SJSA1 (cell line): ENCODE measurements at regions not wholly inside any gene's neighbourhood (a gene's known extent, or its start where the extent isn't known, plus 50 kb on each side); places are given as distances from the start of the nearest gene placed in this dataset.

Source experiments
- DNase-seq, 2 experiments: peaks; one replicate each; pipeline ENCODE4 v3.0.0-alpha.2; 2015 to 2020; ENCODE audit warnings: low spot score in 2 of 2, low read depth in 1 of 2
- H3K27ac ChIP-seq: fragments of 250-450 bp; sonication (Bioruptor Pico); 2 replicates; pipeline ENCODE4 v1.5.1; 2020; ENCODE audit warnings: mild to moderate bottlenecking, moderate library complexity
- H3K27me3 ChIP-seq: fragments of 250-450 bp; sonication (Bioruptor Pico); replicated peaks from 2 replicates; pipeline ENCODE4 v1.5.1; 2020; ENCODE audit warnings: mild to moderate bottlenecking, moderate library complexity
- H3K36me3 ChIP-seq: fragments of 250-450 bp; sonication (Bioruptor Pico); 2 replicates; pipeline ENCODE4 v1.5.1; 2020; ENCODE audit warnings: mild to moderate bottlenecking
- H3K4me1 ChIP-seq: fragments of 250-450 bp; sonication (Bioruptor Pico); replicated peaks from 2 replicates; pipeline ENCODE4 v1.6.1; 2021; ENCODE audit warnings: mild to moderate bottlenecking
- H3K4me3 ChIP-seq: fragments of 250-450 bp; sonication (Bioruptor Pico); 2 replicates; pipeline ENCODE4 v1.5.1; 2020; ENCODE audit warnings: mild to moderate bottlenecking
- H3K9me3 ChIP-seq: fragments of 250-450 bp; sonication (Bioruptor Pico); replicated peaks from 2 replicates; pipeline ENCODE4 v1.5.1; 2020; ENCODE audit warnings: mild to moderate bottlenecking

DNA sequence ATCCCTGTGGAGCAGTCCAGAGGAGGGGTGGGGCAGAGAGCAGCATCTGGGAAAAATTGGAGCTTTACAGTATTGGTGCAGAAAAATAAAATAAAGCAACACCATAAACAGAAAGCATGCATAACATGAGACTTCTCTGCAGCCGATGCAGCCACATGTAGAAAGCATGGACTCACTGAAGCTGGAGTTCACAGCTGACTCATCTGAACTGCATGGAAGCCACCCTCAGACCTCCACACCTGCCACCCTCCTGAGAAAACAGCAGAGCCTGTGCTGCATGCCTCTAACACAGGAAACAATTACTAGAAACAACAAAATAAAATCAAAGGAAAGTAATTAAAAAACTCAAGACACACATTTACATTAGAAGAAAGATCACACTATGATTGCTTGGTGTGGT is 169.4 kb upstream of the ALKAL2 start:
- no peaks in the 10 kb centered on the region for H3K36me3 ChIP-seq
- H3K4me3 ChIP-seq: no peak overlapping the region
- H3K27ac ChIP-seq: no peak overlapping the region
- H3K9me3 ChIP-seq: no peaks in the 10 kb centered on the region
- DNase-seq: no peak
- no peaks in the 10 kb centered on the region for H3K4me1 ChIP-seq
- H3K27me3 ChIP-seq: peaks cover 20% of the 10 kb centered on the region

- no peaks in the 10 kb centered on the region for H3K9me3 ChIP-seq
- DNase-seq: no peak
- H3K27ac ChIP-seq: no peak overlapping the region
- H3K4me1 ChIP-seq: no peaks in the 10 kb centered on the region
- H3K36me3 ChIP-seq: no peaks in the 10 kb centered on the region
- H3K4me3 ChIP-seq: no peak overlapping the region
- peaks cover 13% of the 10 kb centered on the region for H3K27me3 ChIP-seq
Measured at GRCh38 chr2:455913-456312, 168.0 kb upstream of the ALKAL2 start.

DNA sequence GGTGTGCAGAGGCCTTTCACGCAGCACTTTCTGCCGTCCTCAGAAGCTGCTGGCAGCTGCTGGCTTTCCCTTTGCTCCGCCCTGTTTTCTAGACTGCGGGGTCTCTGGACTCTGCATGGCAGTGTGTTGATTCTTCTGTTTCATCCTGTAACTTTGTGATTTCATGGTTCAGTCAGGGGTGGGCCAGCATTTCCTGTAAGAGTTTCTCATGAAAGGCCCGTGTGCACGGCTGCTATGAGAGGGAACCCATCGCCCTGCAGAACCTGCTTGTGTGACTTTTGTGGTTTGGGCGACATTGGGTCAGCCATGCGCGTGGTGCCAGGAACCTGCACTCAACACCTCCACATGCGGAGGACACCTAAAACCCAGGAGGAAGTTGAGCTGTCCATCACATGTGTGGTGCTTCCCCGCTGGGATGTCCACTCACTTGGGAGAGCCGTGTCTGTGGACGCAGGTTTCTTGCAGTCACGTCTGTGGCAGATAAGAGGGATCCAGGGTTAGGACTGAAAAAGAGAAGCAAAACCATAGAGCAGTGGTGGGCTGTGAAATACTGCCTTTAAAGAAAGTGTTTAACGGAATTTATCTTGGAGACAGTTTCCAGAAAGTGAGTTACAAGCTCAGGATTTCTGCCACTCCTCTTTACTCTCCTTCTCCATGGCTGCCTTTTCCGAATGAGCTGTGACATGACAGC is 167.3 kb upstream of the ALKAL2 start:
- peaks cover 7% of the 10 kb centered on the region; the same call in 1 of the 2 replicates for H3K27me3 ChIP-seq
- H3K4me1 ChIP-seq: no peaks in the 10 kb centered on the region
- no peak for DNase-seq
- H3K9me3 ChIP-seq: no peaks in the 10 kb centered on the region
- no peak overlapping the region for H3K27ac ChIP-seq
- no peaks in the 10 kb centered on the region for H3K36me3 ChIP-seq
- H3K4me3 ChIP-seq: no peak overlapping the region

- 0 out of 2 replicates have a peak, but pooled peaks cover 7% of the 10 kb centered on the region for H3K27me3 ChIP-seq
- no peaks in the 10 kb centered on the region for H3K4me1 ChIP-seq
- DNase-seq: no peak
- H3K4me3 ChIP-seq: no peak overlapping the region
- H3K27ac ChIP-seq: no peak overlapping the region
- H3K36me3 ChIP-seq: no peaks in the 10 kb centered on the region
- no peaks in the 10 kb centered on the region for H3K9me3 ChIP-seq
Measured at GRCh38 chr2:453132-453531, 165.2 kb upstream of the ALKAL2 start.

DNA sequence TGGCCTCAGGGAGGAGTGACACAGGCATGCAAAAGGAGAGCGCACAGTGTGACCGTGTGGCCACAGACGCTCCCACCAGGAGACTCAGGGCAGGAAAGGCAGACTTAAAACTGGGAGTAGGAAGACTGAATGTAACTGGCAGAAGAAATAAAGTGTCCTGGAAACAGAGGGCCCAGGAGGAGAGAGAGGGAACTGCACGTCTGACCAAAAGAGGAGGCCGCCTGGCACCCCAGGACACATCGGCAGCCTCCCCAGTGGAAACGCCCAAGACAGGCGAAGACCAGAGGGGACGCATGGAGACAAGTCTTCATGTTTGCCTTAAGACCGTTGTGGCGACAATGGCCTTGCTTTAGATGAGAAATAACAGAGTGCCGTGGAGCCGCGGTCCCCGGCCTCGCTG is 163.6 kb upstream of the ALKAL2 start:
- Histone ChIP-seq H3K27ac (no peak overlapping the region), H3K4me3 (no peak overlapping the region), H3K9me3 (no peaks in the 10 kb centered on the region), H3K4me1 (no peaks in the 10 kb centered on the region), H3K27me3 (0 out of 2 replicates have a peak, but pooled peaks cover 7% of the 10 kb centered on the region), H3K36me3 (no peaks in the 10 kb centered on the region)
- no peak for DNase-seq

DNA sequence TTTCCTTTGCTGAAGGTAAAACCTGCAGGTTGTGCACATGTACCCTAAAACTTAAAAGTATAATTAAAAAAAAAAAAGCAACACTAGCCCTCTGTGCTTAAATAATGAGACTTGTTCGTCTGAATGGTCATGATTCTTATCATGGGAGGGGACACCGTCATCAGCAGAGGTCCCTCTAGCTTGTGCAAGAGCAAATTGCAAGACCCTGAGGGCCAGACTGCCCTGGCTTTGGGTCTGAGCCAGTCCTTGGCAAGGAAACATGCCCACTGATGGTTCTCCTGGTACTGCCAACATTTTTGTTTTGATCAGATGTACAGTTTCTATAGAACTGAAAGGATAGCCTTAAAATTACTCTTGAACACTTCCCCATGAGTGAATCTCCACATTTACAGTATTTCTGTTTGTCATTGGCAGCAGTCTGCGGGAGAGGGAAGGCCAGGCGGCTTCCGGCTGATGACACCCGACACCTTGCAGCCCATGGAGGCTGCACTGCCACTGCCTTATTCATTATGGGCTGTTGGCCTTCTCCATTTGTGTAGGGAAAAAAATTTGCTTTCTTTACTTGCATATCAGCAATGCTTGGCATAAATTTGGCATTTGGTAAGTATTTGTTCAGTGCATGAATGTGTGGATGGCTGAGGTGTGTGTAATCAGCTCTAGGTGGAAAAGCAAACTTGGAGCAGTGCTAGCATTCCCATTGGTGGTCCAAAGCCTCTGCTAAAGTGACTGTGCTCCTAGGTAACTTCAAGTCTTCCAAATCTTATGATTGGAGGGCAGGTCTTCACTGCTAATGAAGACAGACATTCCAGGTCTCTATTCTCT is 161.6 kb upstream of the ALKAL2 start:
- no peak overlapping the region for H3K4me3 ChIP-seq
- no peaks in the 10 kb centered on the region for H3K4me1 ChIP-seq
- no peak overlapping the region for H3K27ac ChIP-seq
- 0 out of 2 replicates have a peak, but pooled peaks cover 8% of the 10 kb centered on the region for H3K27me3 ChIP-seq
- no peak for DNase-seq
- no peaks in the 10 kb centered on the region for H3K36me3 ChIP-seq
- H3K9me3 ChIP-seq: no peaks in the 10 kb centered on the region

DNA sequence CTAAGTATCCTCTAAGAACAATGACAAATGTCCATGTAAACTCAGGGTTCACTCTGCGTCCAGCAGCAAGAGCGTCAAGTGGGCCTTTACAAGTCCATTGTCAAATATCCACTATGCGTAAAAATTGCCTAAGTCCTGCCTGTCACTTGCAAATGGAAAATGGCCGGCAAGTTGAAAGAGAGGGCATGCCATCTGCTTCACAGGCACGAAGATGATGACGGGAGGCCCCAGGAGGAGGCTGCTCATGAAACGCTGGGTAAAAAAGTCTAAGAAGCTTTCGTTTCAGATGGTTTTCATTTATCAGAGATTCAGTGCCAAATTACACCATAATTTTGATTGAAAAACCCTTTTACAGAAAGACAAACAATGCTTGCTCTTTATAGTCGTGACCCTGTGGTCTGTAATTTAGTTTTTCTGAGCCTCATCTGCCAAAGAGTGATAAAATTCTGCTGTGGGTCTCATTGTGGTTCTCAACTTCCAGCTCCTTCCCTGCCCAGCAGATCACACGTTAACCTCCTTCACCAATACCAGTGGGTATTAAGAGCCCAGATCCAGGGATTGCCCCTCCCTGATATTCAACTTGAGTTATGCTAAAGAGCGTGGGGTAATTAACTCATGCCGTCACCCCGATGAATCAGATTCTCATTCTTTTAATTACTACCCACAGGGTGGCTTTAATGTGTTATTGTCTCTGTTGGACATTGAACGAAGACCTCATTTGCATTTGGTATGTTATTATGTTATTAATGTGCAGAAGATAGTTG is 160.2 kb upstream of the ALKAL2 start:
- Histone ChIP-seq H3K36me3 (no peaks in the 10 kb centered on the region), H3K27ac (no peak overlapping the region), H3K27me3 (0 out of 2 replicates have a peak, but pooled peaks cover 5% of the 10 kb centered on the region), H3K4me3 (no peak overlapping the region), H3K4me1 (no peaks in the 10 kb centered on the region), H3K9me3 (no peaks in the 10 kb centered on the region)
- DNase-seq: no peak

DNA sequence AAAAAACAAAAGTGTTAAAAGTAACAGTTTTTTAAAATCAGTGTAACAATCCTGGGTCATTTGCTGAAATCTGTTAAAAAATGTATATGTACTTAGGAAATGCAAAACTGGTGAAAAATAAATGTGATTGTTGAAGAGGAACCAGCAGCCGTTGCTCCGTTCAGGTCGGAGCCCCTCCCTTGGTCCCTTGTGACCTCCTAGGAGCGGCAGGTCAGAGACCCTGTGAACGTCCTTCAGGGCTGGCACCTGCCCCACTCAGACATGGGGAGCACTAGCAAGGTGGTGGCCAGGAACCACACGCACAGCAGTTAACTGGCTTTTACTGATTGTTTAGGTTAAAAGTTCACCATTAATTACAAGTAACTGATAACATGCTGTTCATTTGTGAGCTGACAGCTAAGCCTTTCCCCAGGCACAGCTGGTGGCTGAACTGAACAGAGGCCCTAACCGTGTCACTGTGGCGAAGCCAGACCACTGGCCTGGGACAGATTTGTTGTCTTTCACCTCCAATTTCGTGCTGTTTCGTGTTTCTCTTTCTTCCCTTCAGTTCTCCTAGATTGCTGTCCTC is 159.2 kb upstream of the ALKAL2 start:
- no peak for DNase-seq
- Histone ChIP-seq H3K36me3 (no peaks in the 10 kb centered on the region), H3K9me3 (no peaks in the 10 kb centered on the region), H3K4me3 (no peak overlapping the region), H3K4me1 (no peaks in the 10 kb centered on the region), H3K27me3 (0 out of 2 replicates have a peak, but pooled peaks cover 5% of the 10 kb centered on the region), H3K27ac (no peak overlapping the region)

- Histone ChIP-seq H3K4me3 (no peak overlapping the region), H3K36me3 (no peaks in the 10 kb centered on the region), H3K4me1 (no peaks in the 10 kb centered on the region), H3K27ac (no peak overlapping the region), H3K27me3 (0 out of 2 replicates have a peak, but pooled peaks cover 5% of the 10 kb centered on the region), H3K9me3 (no peaks in the 10 kb centered on the region)
- no peak for DNase-seq
Measured at GRCh38 chr2:446303-446874, 158.5 kb upstream of the ALKAL2 start.

DNA sequence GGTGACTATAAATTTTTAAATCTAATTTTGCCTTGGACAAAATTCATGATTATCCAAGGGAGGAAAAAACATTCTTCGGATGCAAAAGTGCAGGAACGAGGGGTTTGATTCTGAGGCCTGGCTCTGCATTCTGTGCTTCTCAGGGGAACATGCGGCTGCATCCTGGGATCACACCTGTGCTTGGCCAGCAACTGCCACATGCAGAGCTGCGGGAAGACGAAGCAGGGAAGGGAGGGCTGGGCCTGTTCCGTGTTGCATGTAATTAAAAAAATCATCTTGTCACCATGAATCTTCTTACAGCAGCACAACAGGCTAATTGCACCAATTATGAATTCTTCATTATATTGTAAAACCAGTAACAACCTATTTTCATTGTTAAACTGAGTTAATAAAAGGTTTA is 158.0 kb upstream of the ALKAL2 start:
- H3K4me1 ChIP-seq: no peaks in the 10 kb centered on the region
- no peak overlapping the region for H3K4me3 ChIP-seq
- no peaks in the 10 kb centered on the region for H3K36me3 ChIP-seq
- 0 out of 2 replicates have a peak, but pooled peaks cover 5% of the 10 kb centered on the region for H3K27me3 ChIP-seq
- no peaks in the 10 kb centered on the region for H3K9me3 ChIP-seq
- H3K27ac ChIP-seq: no peak overlapping the region
- no peak for DNase-seq

DNA sequence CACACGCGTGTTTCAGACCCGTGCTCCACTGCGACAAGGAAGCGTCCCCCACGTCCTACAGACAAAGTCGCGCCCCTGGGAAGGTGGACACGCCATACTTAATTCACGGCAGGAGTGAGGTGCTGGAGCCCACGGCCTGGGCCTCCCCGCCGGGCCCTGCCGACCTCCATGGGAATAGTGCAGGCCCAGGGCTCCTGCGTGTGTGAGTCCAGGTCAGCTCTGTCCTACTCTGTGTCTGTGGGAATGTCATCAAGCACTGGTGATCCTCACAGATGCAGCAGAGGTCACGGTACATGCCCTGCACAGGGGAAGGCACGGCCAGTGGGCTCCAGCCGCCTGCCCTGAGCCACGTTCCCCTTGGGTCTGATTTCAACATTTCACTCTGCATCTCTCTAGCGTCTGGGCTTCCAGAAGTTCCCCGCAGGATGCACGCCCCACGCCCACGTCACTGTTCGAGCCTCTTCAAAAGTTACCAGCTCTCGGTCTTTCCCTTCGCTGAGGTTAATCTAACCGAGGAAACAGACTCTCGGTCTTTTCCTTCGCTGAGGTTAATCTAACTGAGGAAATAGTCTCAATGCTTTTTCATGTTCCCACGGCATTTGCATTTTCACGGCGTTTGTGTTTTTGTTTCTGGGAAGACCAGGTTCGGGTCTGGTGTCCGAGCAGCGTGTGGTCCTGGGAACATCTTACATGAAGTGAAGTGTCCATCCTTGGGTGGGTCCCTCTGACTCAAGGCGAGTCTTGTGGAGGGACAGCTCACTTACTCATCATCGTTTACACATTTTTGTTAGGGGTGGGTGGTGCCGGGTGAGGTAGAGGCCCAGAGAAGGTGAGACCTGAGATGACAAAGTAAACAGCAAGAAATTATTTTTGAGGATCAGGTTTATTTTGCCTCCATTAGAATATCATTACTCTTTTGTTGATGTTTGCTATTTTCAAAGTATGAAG is 157.3 kb upstream of the ALKAL2 start:
- H3K27ac ChIP-seq: no peak overlapping the region
- H3K9me3 ChIP-seq: no peaks in the 10 kb centered on the region

DNA sequence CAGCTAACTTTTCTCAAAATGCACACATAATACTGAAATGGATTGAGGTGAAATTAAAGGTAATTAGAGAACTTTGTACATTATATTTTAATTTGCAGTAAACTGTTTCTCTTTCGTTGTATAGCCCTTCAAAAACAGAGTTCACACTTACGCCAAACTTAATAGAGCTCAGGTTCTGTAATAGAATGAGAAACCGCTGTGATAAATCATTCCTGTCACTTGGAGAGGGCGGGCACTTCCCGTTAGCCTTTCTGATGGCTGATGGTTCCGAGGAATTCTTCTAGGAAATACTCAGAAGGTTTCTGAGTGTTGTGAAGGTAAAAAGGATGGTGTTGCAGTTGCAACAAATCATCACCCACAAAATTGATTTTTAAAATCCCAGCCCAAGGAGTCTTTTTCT is 155.8 kb upstream of the ALKAL2 start:
- no peaks in the 10 kb centered on the region for H3K4me1 ChIP-seq
- H3K27me3 ChIP-seq: 0 out of 2 replicates have a peak, but pooled peaks cover 5% of the 10 kb centered on the region
- H3K4me3 ChIP-seq: no peak overlapping the region
- no peak overlapping the region for H3K27ac ChIP-seq
- no peak for DNase-seq
- H3K36me3 ChIP-seq: no peaks in the 10 kb centered on the region
- no peaks in the 10 kb centered on the region for H3K9me3 ChIP-seq

More for the DNA sequence above, 157.3 kb upstream of the ALKAL2 start:
- no peaks in the 10 kb centered on the region for H3K36me3 ChIP-seq
- H3K4me3 ChIP-seq: no peak overlapping the region
- no peaks in the 10 kb centered on the region for H3K4me1 ChIP-seq
- DNase-seq: no peak
- 0 out of 2 replicates have a peak, but pooled peaks cover 5% of the 10 kb centered on the region for H3K27me3 ChIP-seq
